AG04449 (cell line): ENCODE measurements at regions not wholly inside any gene's neighbourhood (a gene's known extent, or its start where the extent isn't known, plus 50 kb on each side); places are given as distances from the start of the nearest gene placed in this dataset.

Experiments
- CTCF ChIA-PET: fragments of 350-600 bp; formaldehyde crosslinking; extraction: SDS; loops from one replicate; lab custom pipeline; 2021; ENCODE audit warnings: antibody characterized with exemption; lab: Yijun Ruan, JAX
- POLR2A ChIA-PET: fragments of 400-600, 350-600 bp; formaldehyde crosslinking; extraction: SDS; loops from one replicate; lab custom pipeline; 2020; ENCODE audit warnings: antibody characterized with exemption, inconsistent platforms; lab: Yijun Ruan, JAX
- DNase-seq: peaks from one replicate; pipeline ENCODE4 v3.0.0-alpha.2; 2010; ENCODE audit warnings: low read depth, low spot score
- H3K4me3 ChIP-seq: 2 replicates; pipeline ENCODE4 v1.5.1; 2011; ENCODE audit warnings: low read depth, mild to moderate bottlenecking, control low read depth, low read length
- CTCF ChIP-seq: IDR thresholded peaks from one replicate; pipeline ENCODE4 v1.5.1; 2011; ENCODE audit warnings: mild to moderate bottlenecking, moderate library complexity, low read length, control low read depth, inconsistent platforms; ENCODE audit not compliant: insufficient read depth; ENCODE audit errors: missing control alignments

- TF ChIP-seq CTCF, result no peak
- ChIA-PET CTCF (interaction anchor here (0.7 to 3.8 kb wide), 7 partner anchors 10 to 1135 kb away, joined by 3 to 35 read pairs (median 3); no protein-coding TSS in a partner anchor), POLR2A (interaction anchor here (0.6 kb wide), 1 partner anchor 1061 kb away, joined by 3 read pairs; no protein-coding TSS in a partner anchor)
Measured at GRCh38 chr22:26744892-26745808, 87.8 kb downstream of the MIAT start.

DNA sequence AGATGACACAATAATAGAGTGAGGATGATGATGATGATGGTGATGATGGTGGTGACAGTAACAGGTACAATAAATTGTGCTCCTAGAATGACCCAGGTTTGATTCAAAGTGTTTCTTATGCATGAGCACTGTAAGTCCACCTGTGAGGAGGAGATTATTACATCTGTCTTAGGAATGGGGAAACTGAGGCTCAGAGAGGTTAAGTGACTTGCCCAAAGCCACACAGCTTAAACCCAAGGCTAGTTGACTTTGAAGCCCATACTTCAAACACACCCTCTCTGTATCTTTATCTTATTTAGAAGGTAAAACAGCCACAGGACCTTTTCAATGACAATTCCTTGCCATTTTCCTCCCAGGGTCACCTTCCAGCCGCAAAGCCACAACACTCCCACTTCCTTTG is 88.9 kb downstream of the MIAT start:
- POLR2A ChIA-PET, result no interaction called here
- no peak for TF ChIP-seq CTCF
- CTCF ChIA-PET, result interaction anchor here (1.1 to 3.8 kb wide), 4 partner anchors 10 to 1134 kb away, joined by 3 to 35 read pairs (median 10); no protein-coding TSS in a partner anchor
- no peak overlapping the region for H3K4me3 ChIP-seq
- no peak for DNase-seq

More at GRCh38 chr22:26744892-26745808, 87.8 kb downstream of the MIAT start:
- no peak overlapping the region for H3K4me3 ChIP-seq
- no peak for DNase-seq

DNA sequence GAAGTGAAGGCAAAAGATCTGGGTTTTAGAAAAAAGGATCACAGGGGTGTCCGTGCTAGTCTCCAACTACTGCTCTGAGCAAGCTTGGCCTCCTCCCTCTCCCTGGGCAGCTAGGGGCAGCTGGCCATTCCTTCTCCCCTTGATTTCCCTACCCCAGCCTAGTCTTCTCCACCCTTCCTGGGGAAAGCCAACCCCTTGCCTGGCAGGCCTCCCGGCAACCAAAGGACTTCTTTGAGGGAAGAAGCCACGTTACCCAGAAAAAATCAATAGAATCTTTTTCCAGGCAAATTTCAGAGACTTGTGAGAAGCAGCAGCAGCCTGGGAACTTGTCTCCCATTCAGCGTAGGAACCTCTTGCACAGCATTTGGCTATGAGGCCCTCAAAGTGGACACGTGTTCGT is 91.5 kb downstream of the MIAT start:
- no peak for DNase-seq
- POLR2A ChIA-PET, result no interaction called here
- no peak overlapping the region for H3K4me3 ChIP-seq
- CTCF ChIA-PET, result interaction anchor here (1.0 to 2.6 kb wide), 3 partner anchors 8 to 70 kb away, joined by 3 to 15 read pairs (median 5); no protein-coding TSS in a partner anchor
- TF ChIP-seq CTCF, result no peak

GRCh38 chr22:26751217-26751616 is 93.8 kb downstream of the MIAT start:
- no peak overlapping the region for H3K4me3 ChIP-seq
- TF ChIP-seq CTCF, result no peak
- POLR2A ChIA-PET, result no interaction called here
- CTCF ChIA-PET, result interaction anchor here (0.7 to 2.3 kb wide), 5 partner anchors 8 to 580 kb away, joined by 3 to 15 read pairs (median 4); no protein-coding TSS in a partner anchor
- DNase-seq, result no peak

DNA sequence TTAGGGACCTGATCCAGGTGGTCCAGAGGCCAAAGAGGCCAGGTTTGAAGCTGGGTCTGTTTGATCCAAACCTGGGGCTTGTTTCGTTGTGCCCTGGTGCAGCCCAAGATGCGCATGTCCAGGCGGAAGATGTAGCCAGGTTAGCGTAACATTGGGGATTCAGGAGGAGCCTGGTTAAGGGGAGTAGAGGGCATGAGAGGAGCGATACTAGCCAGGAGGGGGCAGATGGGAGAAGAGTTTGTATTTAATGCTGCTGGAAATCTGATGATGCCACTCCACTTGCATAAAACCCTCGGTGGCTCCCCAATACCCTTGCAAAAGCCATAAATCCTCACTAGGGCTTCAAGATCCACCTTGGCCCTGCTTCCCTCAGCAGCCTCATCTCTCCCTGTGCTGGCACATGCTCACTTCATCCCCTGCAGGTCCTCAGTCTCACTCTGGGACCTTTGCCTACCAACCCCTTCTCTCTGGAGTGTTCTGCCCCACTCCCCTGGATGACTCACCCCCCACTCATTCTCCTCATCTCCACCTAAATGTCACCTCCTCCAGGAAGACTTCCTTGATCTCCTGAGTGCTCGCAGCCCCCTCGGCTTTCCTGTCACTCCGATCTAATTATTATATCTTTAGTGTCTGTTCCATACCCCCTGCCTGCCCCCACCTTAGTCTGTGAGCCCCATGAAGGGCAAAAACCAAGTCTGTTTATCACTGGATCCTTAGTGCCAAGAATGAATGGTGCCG is 95.9 kb downstream of the MIAT start:
- DNase-seq, result no peak
- TF ChIP-seq CTCF, result no peak
- POLR2A ChIA-PET, result no interaction called here
- CTCF ChIA-PET, result interaction anchor here (2.3 to 3.2 kb wide), 2 partner anchors 73 kb away, joined by 15 to 24 read pairs; no protein-coding TSS in a partner anchor
- no peak overlapping the region for H3K4me3 ChIP-seq
